WTC11 (cell line): ENCODE measurements at regions not wholly inside any gene's neighbourhood (a gene's known extent, or its start where the extent isn't known, plus 50 kb on each side); places are given as distances from the start of the nearest gene placed in this dataset.

Experiments
- ATF1 ChIP-seq: sonication (generic); formaldehyde crosslinking; IDR thresholded peaks from 2 replicates; pipeline ENCODE4 v1.8.1; 2023; ENCODE audit warnings: mild to moderate bottlenecking, moderate library complexity, missing genetic modification reagents
- ATF3 ChIP-seq: sonication (generic); formaldehyde crosslinking; conservative IDR thresholded peaks from 2 replicates; pipeline ENCODE4 v1.8.1; 2022; ENCODE audit warnings: mild to moderate bottlenecking, missing genetic modification reagents
- CTCF ChIP-seq: fragments of 200-600 bp; IDR thresholded peaks from 2 replicates; pipeline ENCODE4 v1.8.0; 2022; ENCODE audit warnings: antibody characterized with exemption
- OVOL2 ChIP-seq: fragments of 250-450 bp; sonication (Bioruptor Pico); IDR thresholded peaks from 2 replicates; pipeline ENCODE4 v1.9.0; 2021; ENCODE audit warnings: mild to moderate bottlenecking, borderline replicate concordance
- SP1 ChIP-seq: sonication (generic); formaldehyde crosslinking; conservative IDR thresholded peaks from 2 replicates; pipeline ENCODE4 v1.8.1; 2022; ENCODE audit warnings: missing genetic modification reagents
- USF1 ChIP-seq: sonication (generic); formaldehyde crosslinking; IDR thresholded peaks from 2 replicates; pipeline ENCODE4 v1.8.0; 2022; ENCODE audit warnings: mild to moderate bottlenecking, missing genetic modification reagents
- TF ChIP-seq, protein P1 (sequence below): sonication (generic); formaldehyde crosslinking; IDR thresholded peaks from 2 replicates; pipeline ENCODE4 v1.8.1; 2022; ENCODE audit warnings: mild to moderate bottlenecking, moderate library complexity, missing genetic modification reagents

- no peak for TF ChIP-seq USF1 (CRISPR knock-in tag)
- TF ChIP-seq ATF3 (CRISPR knock-in tag) = no peak
- no peak for TF ChIP-seq SP1
- no peak for TF ChIP-seq ATF1 (CRISPR knock-in tag)
- TF ChIP-seq OVOL2 (CRISPR knock-in tag) = no peak
- TF ChIP-seq, protein P1, sequence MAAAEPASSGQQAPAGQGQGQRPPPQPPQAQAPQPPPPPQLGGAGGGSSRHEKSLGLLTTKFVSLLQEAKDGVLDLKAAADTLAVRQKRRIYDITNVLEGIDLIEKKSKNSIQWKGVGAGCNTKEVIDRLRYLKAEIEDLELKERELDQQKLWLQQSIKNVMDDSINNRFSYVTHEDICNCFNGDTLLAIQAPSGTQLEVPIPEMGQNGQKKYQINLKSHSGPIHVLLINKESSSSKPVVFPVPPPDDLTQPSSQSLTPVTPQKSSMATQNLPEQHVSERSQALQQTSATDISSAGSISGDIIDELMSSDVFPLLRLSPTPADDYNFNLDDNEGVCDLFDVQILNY (CRISPR knock-in tag) = no peak
- TF ChIP-seq CTCF = no peak
These were observed 57.5 kb downstream of the MAGEF1 start for GRCh38 chr3:184654375-184654774.
